Loucy (cell line): ENCODE measurements at regions not wholly inside any gene's neighbourhood (a gene's known extent, or its start where the extent isn't known, plus 50 kb on each side); places are given as distances from the start of the nearest gene placed in this dataset.

Experiments used
- H2AFZ ChIP-seq: fragments of 200-600 bp; sonication (generic); 2 replicates; pipeline ENCODE4 v1.6.0; 2016; ENCODE audit warnings: antibody characterized with exemption, mild to moderate bottlenecking, low read length, moderate library complexity
- H3F3A ChIP-seq: fragments of 200-600 bp; 2 replicates; pipeline ENCODE4 v1.6.0; 2016; ENCODE audit warnings: antibody characterized with exemption, low read depth, mild to moderate bottlenecking
- H3K27me3 ChIP-seq: fragments of 200-600 bp; sonication (generic); 2 replicates; pipeline ENCODE4 v1.6.1; 2014; ENCODE audit warnings: low read length, mild to moderate bottlenecking; ENCODE audit not compliant: insufficient read depth, poor library complexity, severe bottlenecking
- H3K36me3 ChIP-seq: fragments of 200-600 bp; sonication (generic); 2 replicates; pipeline ENCODE4 v1.6.1; 2016; ENCODE audit warnings: low read length; ENCODE audit not compliant: insufficient read depth
- H3K4me1 ChIP-seq: fragments of 200-600 bp; sonication (generic); 2 replicates; pipeline ENCODE4 v1.5.1; 2014; ENCODE audit warnings: low read length, mild to moderate bottlenecking; ENCODE audit not compliant: insufficient read depth, poor library complexity, severe bottlenecking
- H3K4me2 ChIP-seq: fragments of 200-600 bp; sonication (generic); 2 replicates; pipeline ENCODE4 v1.6.0; 2014; ENCODE audit warnings: antibody characterized with exemption, low read length, low read depth, mild to moderate bottlenecking; ENCODE audit not compliant: poor library complexity, severe bottlenecking
- H3K4me3 ChIP-seq: fragments of 200-600 bp; sonication (generic); 2 replicates; pipeline ENCODE4 v1.5.1; 2014; ENCODE audit warnings: low read length, mild to moderate bottlenecking, mixed read lengths; ENCODE audit not compliant: poor library complexity, severe bottlenecking
- H3K79me2 ChIP-seq: fragments of 200-600 bp; sonication (generic); 2 replicates; pipeline ENCODE4 v1.6.1; 2014; ENCODE audit warnings: low read length; ENCODE audit not compliant: insufficient read depth
- H3K9ac ChIP-seq: fragments of 200-600 bp; sonication (generic); 2 replicates; pipeline ENCODE4 v1.6.0; 2014; ENCODE audit warnings: mild to moderate bottlenecking, low read depth, low read length, moderate library complexity; ENCODE audit not compliant: poor library complexity, severe bottlenecking
- H3K9me2 ChIP-seq: fragments of 200-600 bp; sonication (generic); replicated peaks from 2 replicates; pipeline ENCODE4 v1.6.1; 2016; ENCODE audit warnings: low read depth, low read length, mixed read lengths
- H3K9me3 ChIP-seq: fragments of 200-600 bp; sonication (generic); 2 replicates; pipeline ENCODE4 v1.6.1; 2014; ENCODE audit warnings: mild to moderate bottlenecking, antibody characterized with exemption, low read length, low read depth; ENCODE audit not compliant: insufficient read depth
- H4K20me1 ChIP-seq: fragments of 200-600 bp; sonication (generic); 2 replicates; pipeline ENCODE4 v1.6.0; 2014; ENCODE audit warnings: antibody characterized with exemption, low read length, mild to moderate bottlenecking; ENCODE audit not compliant: insufficient read depth, poor library complexity, severe bottlenecking
- CTCF ChIP-seq: fragments of 200-600 bp; sonication (generic); conservative IDR thresholded peaks from 2 replicates; pipeline ENCODE4 v1.5.1; 2014; ENCODE audit warnings: mild to moderate bottlenecking, antibody characterized with exemption, low read length
- EZH2phosphoT487 ChIP-seq: fragments of 200-600 bp; IDR thresholded peaks from 2 replicates; pipeline ENCODE4 v1.6.1; 2018; ENCODE audit warnings: antibody characterized with exemption, mild to moderate bottlenecking, moderate library complexity, borderline replicate concordance

DNA sequence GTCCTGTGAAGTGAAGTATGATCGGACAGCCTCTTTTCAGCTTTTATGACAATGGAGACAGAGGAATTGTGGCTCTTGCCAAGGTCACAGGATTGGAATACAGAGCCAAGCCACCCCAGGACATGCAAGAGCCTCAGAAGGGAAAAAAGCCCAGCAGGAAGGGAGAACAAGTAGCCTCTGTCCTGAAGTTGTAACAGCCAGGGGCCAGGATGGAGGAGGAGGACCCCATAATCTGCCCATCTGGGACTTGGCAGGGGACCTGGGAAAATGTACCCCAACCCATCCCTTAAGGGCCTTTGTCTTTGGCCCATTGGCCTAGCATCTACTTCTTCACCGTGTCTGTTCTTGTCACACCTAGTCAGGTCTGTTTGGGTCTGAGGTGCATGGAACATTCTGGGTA, 60.4 kb upstream of the POLG start:
- H3K79me2 ChIP-seq = no peaks in the 10 kb centered on the region
- no peak overlapping the region for H3K4me2 ChIP-seq
- no peak overlapping the region for H3K4me3 ChIP-seq
- H3K27me3 ChIP-seq = no peaks in the 10 kb centered on the region
- no peaks in the 10 kb centered on the region for H3K36me3 ChIP-seq
- H3K9me3 ChIP-seq = no peaks in the 10 kb centered on the region
- H2AFZ ChIP-seq = no peak overlapping the region
- H3F3A ChIP-seq = no peaks in the 10 kb centered on the region
- TF ChIP-seq CTCF (no peak), EZH2phosphoT487 (no peak)
- H3K4me1 ChIP-seq = no peaks in the 10 kb centered on the region
- H3K9ac ChIP-seq = no peak overlapping the region
- H4K20me1 ChIP-seq = no peaks in the 10 kb centered on the region
- H3K9me2 ChIP-seq = no peaks in the 10 kb centered on the region

GRCh38 chr15:89393056-89393455, 58.4 kb upstream of the POLG start:
- Histone ChIP-seq H3K4me2 (no peak overlapping the region), H3K79me2 (no peaks in the 10 kb centered on the region), H2AFZ (no peak overlapping the region), H4K20me1 (no peaks in the 10 kb centered on the region), H3K4me1 (no peaks in the 10 kb centered on the region), H3F3A (no peaks in the 10 kb centered on the region), H3K27me3 (no peaks in the 10 kb centered on the region), H3K4me3 (no peak overlapping the region), H3K9ac (no peak overlapping the region), H3K9me3 (no peaks in the 10 kb centered on the region), H3K9me2 (no peaks in the 10 kb centered on the region), H3K36me3 (no peaks in the 10 kb centered on the region)
- TF ChIP-seq EZH2phosphoT487 (no peak), CTCF (no peak)

DNA sequence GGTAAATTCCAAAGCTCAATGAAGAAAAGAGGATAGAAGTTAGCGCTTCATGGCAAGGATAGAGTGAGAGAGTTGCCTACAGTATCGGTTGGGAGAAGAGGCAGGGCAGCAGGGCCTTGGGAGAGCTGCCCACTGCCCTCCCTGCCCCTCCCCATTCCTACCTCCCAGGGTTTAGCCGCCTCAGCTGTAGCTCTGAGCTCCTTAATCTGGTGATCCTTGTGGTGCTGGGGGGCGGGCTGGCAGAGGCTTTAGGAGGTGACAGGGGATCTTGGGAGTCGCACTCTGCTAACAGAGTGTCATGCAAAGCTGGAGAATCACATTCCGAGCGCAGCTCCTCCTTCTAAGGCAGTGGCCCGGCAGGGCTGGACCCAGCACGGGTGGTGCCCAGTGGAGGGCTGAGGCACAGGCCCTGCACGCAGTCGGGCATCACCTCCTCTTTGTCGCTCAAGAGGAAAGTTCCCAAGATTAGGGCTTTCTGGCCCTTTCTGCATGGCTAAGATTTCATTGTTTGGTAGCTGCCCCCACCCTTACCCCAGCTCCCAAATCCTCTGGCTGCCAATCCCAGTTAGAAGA, 57.1 kb upstream of the POLG start:
- Histone ChIP-seq H3K9ac (no peak overlapping the region), H2AFZ (no peak overlapping the region), H3K4me2 (no peak overlapping the region), H3K79me2 (no peaks in the 10 kb centered on the region), H3K9me2 (no peaks in the 10 kb centered on the region), H3K36me3 (no peaks in the 10 kb centered on the region), H3K4me1 (no peaks in the 10 kb centered on the region), H4K20me1 (no peaks in the 10 kb centered on the region), H3K27me3 (no peaks in the 10 kb centered on the region), H3K9me3 (no peaks in the 10 kb centered on the region), H3K4me3 (no peak overlapping the region), H3F3A (no peaks in the 10 kb centered on the region)
- no peak for TF ChIP-seq EZH2phosphoT487
- no peak for TF ChIP-seq CTCF
